NCI-H1092 (cell line): ENCODE measurements at regions not wholly inside any gene's neighbourhood (a gene's known extent, or its start where the extent isn't known, plus 50 kb on each side); places are given as distances from the start of the nearest gene placed in this dataset.
"Not testable (repeated sequence)": the region's sequence is repeated elsewhere in the genome, so short reads cannot be mapped to it uniquely, and the experiment has no call there.

Experiments
- DNase-seq: peaks from one replicate; lab custom pipeline; 2025; lab: John Stamatoyannopoulos, UW

- no peak for DNase-seq
Observed at GRCh38 chr10:78342827-78343653, 309.4 kb downstream of the RPS24 start.

- DNase-seq = not testable (repeated sequence)
Observed at GRCh38 chr10:78344257-78344656, 310.6 kb downstream of the RPS24 start.

- not testable (repeated sequence) for DNase-seq
Observed at GRCh38 chr10:78345515-78345914, 311.9 kb downstream of the RPS24 start.

- DNase-seq = no peak
Observed at GRCh38 chr10:78346721-78347120, 313.1 kb downstream of the RPS24 start.

- DNase-seq = no peak
Observed at GRCh38 chr10:78348411-78349164, 314.9 kb downstream of the RPS24 start.

GRCh38 chr10:78349165-78349516 is 315.5 kb downstream of the RPS24 start:
- no peak for DNase-seq

GRCh38 chr10:78349911-78350663 is 316.4 kb downstream of the RPS24 start:
- no peak for DNase-seq

GRCh38 chr10:78351283-78351682 is 317.6 kb downstream of the RPS24 start:
- no peak for DNase-seq

- no peak for DNase-seq
Observed at GRCh38 chr10:78351809-78352208, 318.1 kb downstream of the RPS24 start.

GRCh38 chr10:78353636-78354035 is 320.0 kb downstream of the RPS24 start:
- DNase-seq = no peak

- DNase-seq = no peak
Observed at GRCh38 chr10:78354101-78354500, 320.4 kb downstream of the RPS24 start.

- no peak for DNase-seq
Observed at GRCh38 chr10:78356291-78356900, 322.7 kb downstream of the RPS24 start.

GRCh38 chr10:78357141-78358063 is 323.7 kb downstream of the RPS24 start:
- no peak for DNase-seq

GRCh38 chr10:78358351-78358750 is 324.7 kb downstream of the RPS24 start:
- no peak for DNase-seq

- no peak for DNase-seq
Observed at GRCh38 chr10:78358982-78359381, 325.3 kb downstream of the RPS24 start.

GRCh38 chr10:78359640-78360091 is 326.0 kb downstream of the RPS24 start:
- no peak for DNase-seq

GRCh38 chr10:78360284-78360683 is 326.6 kb downstream of the RPS24 start:
- no peak for DNase-seq

- no peak for DNase-seq
Observed at GRCh38 chr10:78361031-78361430, 327.4 kb downstream of the RPS24 start.

- no peak for DNase-seq
Observed at GRCh38 chr10:78362406-78363022, 328.9 kb downstream of the RPS24 start.

- no peak for DNase-seq
Observed at GRCh38 chr10:78363190-78363589, 329.5 kb downstream of the RPS24 start.

GRCh38 chr10:78365694-78366093 is 332.0 kb downstream of the RPS24 start:
- no peak for DNase-seq
